ENCODE measurements at regions not wholly inside any gene's neighbourhood (a gene's known extent, or its start where the extent isn't known, plus 50 kb on each side); places are given as distances from the start of the nearest gene placed in this dataset.
"Not testable (repeated sequence)": the region's sequence is repeated elsewhere in the genome, so short reads cannot be mapped to it uniquely, and the experiment has no call there.

- DNase-seq = no peak
Measured at GRCh38 chr3:144645300-144645699, 673.7 kb downstream of the DIPK2A start.

- no peak for DNase-seq
Measured at GRCh38 chr3:144650380-144650779, 678.8 kb downstream of the DIPK2A start.

- DNase-seq = no peak
Measured at GRCh38 chr3:144652573-144652972, 681.0 kb downstream of the DIPK2A start.

GRCh38 chr3:144655423-144655822 lies 683.8 kb downstream of the DIPK2A start:
- DNase-seq = no peak

- DNase-seq = no peak
Measured at GRCh38 chr3:144660186-144660585, 688.6 kb downstream of the DIPK2A start.

GRCh38 chr3:144662729-144663128 lies 691.1 kb downstream of the DIPK2A start:
- DNase-seq = no peak

GRCh38 chr3:144663456-144664436 lies 692.1 kb downstream of the DIPK2A start:
- no peak for DNase-seq

- no peak for DNase-seq
Measured at GRCh38 chr3:144665567-144666053, 694.0 kb downstream of the DIPK2A start.

GRCh38 chr3:144670571-144670970 lies 698.9 kb downstream of the DIPK2A start:
- DNase-seq = no peak

GRCh38 chr3:144677103-144677502 lies 705.5 kb downstream of the DIPK2A start:
- DNase-seq = no peak

- no peak for DNase-seq
Measured at GRCh38 chr3:144683065-144683464, 711.4 kb downstream of the DIPK2A start.

- DNase-seq = no peak
Measured at GRCh38 chr3:144687862-144688261, 716.2 kb downstream of the DIPK2A start.

- no peak for DNase-seq
Measured at GRCh38 chr3:144692488-144692887, 720.9 kb downstream of the DIPK2A start.

GRCh38 chr3:144708437-144708836 lies 736.8 kb downstream of the DIPK2A start:
- no peak for DNase-seq

GRCh38 chr3:144737281-144737680 lies 765.7 kb downstream of the DIPK2A start:
- DNase-seq = no peak

GRCh38 chr3:144743225-144743668 lies 771.6 kb downstream of the DIPK2A start:
- no peak for DNase-seq

GRCh38 chr3:144744473-144744872 lies 772.9 kb downstream of the DIPK2A start:
- DNase-seq = no peak

GRCh38 chr3:144746631-144747030 lies 775.0 kb downstream of the DIPK2A start:
- DNase-seq = no peak

- not testable (repeated sequence) for DNase-seq
Measured at GRCh38 chr3:144749536-144750253, 778.1 kb downstream of the DIPK2A start.

GRCh38 chr3:144754076-144754783 lies 782.6 kb downstream of the DIPK2A start:
- no peak for DNase-seq

GRCh38 chr3:144756704-144757440 lies 785.2 kb downstream of the DIPK2A start:
- no peak for DNase-seq

- DNase-seq = no peak
Measured at GRCh38 chr3:144760831-144761230, 789.2 kb downstream of the DIPK2A start.
